HFFc6 (cell line): ENCODE measurements at regions not wholly inside any gene's neighbourhood (a gene's known extent, or its start where the extent isn't known, plus 50 kb on each side); places are given as distances from the start of the nearest gene placed in this dataset.

Source experiments
- DNase-seq: peaks from one replicate; pipeline ENCODE4 v3.0.0-alpha.2; 2018
- H3K27ac Mint-ChIP-seq: 2 replicates; pipeline ENCODE4 v1.8.0; 2020; ENCODE audit warnings: mild to moderate bottlenecking, mixed read lengths
- H3K27me3 Mint-ChIP-seq: 2 replicates; pipeline ENCODE4 v1.8.0; 2021; ENCODE audit warnings: mild to moderate bottlenecking, moderate library complexity, mixed read lengths; ENCODE audit not compliant: insufficient read depth
- H3K36me3 Mint-ChIP-seq: 2 replicates; pipeline ENCODE4 v1.8.0; 2021; ENCODE audit warnings: low read depth, mixed read lengths
- H3K4me1 Mint-ChIP-seq: 2 replicates; pipeline ENCODE4 v1.8.0; 2020; ENCODE audit warnings: low read depth, mixed read lengths
- H3K4me3 Mint-ChIP-seq: 2 replicates; pipeline ENCODE4 v1.8.0; 2020; ENCODE audit warnings: mild to moderate bottlenecking, moderate library complexity, mixed read lengths
- H3K9me3 Mint-ChIP-seq: 2 replicates; pipeline ENCODE4 v1.8.0; 2020; ENCODE audit warnings: mild to moderate bottlenecking, mixed read lengths
- TF ChIP-seq, protein P1 (sequence below): fragments of 200-600 bp; sonication (generic); IDR thresholded peaks from 2 replicates; pipeline ENCODE4 v1.5.0; 2021; ENCODE audit warnings: antibody characterized with exemption, mild to moderate bottlenecking

DNA sequence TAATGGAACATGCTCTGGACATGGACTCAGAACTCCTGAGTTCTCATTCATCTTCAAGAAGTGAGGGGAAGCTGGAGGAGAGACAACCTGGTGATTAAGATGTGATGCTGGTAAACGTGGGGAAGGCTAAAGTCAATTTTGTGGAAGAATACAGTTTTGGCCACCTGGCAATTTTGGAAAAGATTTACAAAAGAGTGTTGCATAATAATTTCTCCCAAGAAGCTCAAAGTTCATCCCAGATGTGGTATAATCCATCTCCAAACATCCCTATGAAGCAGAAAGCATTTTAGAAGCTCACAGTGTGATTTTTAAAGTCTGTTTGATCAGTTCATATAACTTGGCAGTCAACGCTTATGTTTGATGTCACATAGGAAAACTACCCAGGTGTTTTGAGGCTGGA, 208.7 kb downstream of the LMX1A start:
- no peak for DNase-seq
- TF ChIP-seq, protein P1, sequence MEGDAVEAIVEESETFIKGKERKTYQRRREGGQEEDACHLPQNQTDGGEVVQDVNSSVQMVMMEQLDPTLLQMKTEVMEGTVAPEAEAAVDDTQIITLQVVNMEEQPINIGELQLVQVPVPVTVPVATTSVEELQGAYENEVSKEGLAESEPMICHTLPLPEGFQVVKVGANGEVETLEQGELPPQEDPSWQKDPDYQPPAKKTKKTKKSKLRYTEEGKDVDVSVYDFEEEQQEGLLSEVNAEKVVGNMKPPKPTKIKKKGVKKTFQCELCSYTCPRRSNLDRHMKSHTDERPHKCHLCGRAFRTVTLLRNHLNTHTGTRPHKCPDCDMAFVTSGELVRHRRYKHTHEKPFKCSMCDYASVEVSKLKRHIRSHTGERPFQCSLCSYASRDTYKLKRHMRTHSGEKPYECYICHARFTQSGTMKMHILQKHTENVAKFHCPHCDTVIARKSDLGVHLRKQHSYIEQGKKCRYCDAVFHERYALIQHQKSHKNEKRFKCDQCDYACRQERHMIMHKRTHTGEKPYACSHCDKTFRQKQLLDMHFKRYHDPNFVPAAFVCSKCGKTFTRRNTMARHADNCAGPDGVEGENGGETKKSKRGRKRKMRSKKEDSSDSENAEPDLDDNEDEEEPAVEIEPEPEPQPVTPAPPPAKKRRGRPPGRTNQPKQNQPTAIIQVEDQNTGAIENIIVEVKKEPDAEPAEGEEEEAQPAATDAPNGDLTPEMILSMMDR = no peak
- no peak overlapping the region for H3K27ac Mint-ChIP-seq
- no peaks in the 10 kb centered on the region for H3K9me3 Mint-ChIP-seq
- no peaks in the 10 kb centered on the region for H3K4me1 Mint-ChIP-seq
- no peak overlapping the region for H3K4me3 Mint-ChIP-seq
- peaks cover 7% of the 10 kb centered on the region for H3K27me3 Mint-ChIP-seq
- no peaks in the 10 kb centered on the region for H3K36me3 Mint-ChIP-seq

DNA sequence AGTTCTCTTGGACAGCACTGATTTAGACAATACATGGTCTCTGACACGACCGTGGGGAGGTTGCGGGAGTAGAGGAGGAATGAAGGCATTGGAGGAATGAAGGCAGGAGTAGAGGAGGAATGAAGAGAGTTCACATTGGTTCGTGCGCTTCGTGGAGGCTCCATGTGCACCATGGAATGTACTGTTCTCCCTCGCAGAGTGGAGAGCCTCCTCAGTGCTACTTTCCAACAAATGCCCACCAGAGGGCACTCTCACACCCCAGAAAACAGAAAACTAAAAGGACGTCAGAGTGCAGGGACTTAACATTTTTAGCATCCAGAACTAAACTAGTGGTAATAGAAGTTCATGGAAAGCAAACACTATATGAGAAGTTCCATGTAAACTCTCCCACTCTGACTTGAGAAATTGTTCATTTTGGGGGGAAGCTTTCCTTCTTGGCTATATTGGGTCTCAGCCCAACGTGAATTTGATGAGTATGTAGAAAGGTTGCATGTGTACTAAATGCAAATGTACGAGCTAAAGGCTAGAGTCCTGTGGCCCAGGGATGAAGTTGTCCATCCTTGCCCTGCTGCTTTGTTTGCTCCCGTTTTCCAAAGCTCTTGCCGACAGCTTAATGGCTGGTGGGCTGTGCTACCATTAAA, 211.6 kb downstream of the LMX1A start:
- Mint-ChIP-seq H3K4me1 (no peaks in the 10 kb centered on the region), H3K36me3 (no peaks in the 10 kb centered on the region), H3K27ac (no peak overlapping the region), H3K9me3 (no peaks in the 10 kb centered on the region), H3K4me3 (no peak overlapping the region), H3K27me3 (peaks cover 15% of the 10 kb centered on the region)
- DNase-seq = peak; percentile 57
- TF ChIP-seq, protein P1 = peak; percentile 90

DNA sequence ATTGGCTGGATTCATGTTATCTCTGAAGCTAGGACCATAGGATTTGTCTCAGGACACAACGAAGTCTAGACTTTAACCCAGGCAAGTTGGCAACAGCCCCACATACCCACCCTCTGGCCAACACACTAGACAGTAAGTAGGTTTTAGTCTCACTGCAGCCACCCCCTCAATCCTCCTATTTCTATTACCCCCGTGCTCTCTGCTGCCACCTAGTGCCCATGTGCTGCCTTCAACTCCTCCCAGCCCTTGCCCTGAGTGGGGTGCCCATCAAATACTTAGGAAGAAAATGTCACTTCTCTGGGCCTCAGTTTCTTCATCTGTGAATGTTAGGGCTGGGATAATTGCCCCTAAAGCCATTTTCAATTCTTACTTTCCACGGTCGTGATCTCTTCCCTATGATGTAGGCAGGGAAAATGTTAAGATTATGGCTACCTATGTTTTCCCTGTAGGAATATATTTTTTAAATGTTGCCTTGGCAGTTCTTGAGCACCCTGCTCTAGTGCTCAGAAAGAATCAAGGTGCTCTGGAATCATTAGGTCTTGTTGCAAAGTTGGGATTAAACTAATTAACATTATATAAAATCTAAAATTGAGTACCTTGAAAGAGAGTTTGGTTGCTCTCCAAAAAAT, 213.0 kb downstream of the LMX1A start:
- Mint-ChIP-seq H3K4me3 (no peak overlapping the region), H3K27ac (no peak overlapping the region), H3K4me1 (no peaks in the 10 kb centered on the region), H3K36me3 (no peaks in the 10 kb centered on the region), H3K27me3 (peaks cover 20% of the 10 kb centered on the region), H3K9me3 (no peaks in the 10 kb centered on the region)
- DNase-seq = no peak
- TF ChIP-seq, protein P1 = peak; percentile 83

DNA sequence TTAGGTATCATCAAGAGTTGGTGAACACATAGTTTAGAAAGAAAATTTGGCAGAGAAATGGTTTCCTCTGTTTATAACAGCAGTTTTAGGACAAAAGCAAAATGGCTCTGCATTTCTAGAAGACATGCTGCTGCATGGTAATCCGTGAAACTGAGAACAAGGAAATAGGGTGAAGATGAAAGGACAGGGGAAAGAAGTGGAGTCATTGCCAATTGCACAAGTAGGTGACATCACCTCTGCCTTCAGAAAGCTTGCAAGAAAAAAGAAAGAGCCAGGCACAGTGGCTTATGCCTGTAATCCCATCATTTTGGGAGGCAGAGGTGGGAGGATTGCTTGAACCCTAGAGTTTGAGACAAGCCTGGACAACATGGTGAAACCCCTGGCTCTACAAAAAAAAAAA, 217.6 kb downstream of the LMX1A start:
- TF ChIP-seq, protein P1 = no peak
- H3K27me3 Mint-ChIP-seq = peaks cover 20% of the 10 kb centered on the region
- no peak overlapping the region for H3K27ac Mint-ChIP-seq
- no peak overlapping the region for H3K4me3 Mint-ChIP-seq
- no peaks in the 10 kb centered on the region for H3K36me3 Mint-ChIP-seq
- H3K9me3 Mint-ChIP-seq = no peaks in the 10 kb centered on the region
- DNase-seq = no peak
- no peaks in the 10 kb centered on the region for H3K4me1 Mint-ChIP-seq

DNA sequence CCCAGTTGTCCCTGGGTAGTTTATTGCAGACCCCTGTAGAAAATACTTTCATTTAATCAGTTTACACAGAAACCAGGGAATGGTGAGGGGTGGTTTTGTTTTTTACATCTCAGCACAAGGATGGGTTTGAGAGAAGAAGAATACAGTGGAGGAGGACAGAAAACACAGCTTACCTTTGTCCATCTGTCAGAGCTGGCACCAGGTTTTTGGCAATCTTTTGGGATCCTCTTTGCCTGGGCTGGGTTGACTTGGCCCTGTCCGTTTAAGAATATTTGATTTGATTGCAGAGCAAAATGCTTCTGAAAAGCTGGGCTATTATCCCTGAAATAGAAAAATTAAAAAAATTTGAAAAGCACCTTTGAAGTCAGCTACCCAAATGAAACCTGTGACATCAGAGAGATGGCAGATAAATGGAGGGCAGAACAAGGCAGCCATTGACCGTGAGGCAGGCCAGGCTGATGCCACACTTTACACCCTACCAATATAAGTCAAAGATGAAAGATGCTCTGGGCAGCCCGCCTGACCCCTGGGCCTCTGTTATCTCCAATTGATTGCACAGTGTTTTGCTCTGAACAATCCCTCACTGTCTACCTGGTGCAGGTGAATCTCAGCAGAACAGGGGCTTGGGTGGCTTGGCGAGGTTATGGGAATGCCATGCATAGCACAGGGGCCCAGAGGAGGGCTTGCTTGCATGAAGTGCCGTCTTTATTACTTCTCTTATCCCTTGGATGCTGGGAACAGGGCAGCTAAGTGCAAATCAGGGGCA, 218.8 kb downstream of the LMX1A start:
- TF ChIP-seq, protein P1 = no peak
- H3K4me3 Mint-ChIP-seq = no peak overlapping the region
- H3K9me3 Mint-ChIP-seq = no peaks in the 10 kb centered on the region
- no peak for DNase-seq
- no peak overlapping the region for H3K27ac Mint-ChIP-seq
- no peaks in the 10 kb centered on the region for H3K4me1 Mint-ChIP-seq
- H3K27me3 Mint-ChIP-seq = peaks cover 18% of the 10 kb centered on the region
- no peaks in the 10 kb centered on the region for H3K36me3 Mint-ChIP-seq
